WTC11 (cell line): ENCODE measurements at regions not wholly inside any gene's neighbourhood (a gene's known extent, or its start where the extent isn't known, plus 50 kb on each side); places are given as distances from the start of the nearest gene placed in this dataset.
A peak's percentile ranks its signal among the peaks of the same experiment; 100 is the strongest.

Experiments used
- ATAC-seq: fragments of 200-7000 bp; cut with Tn5 transposase; 2 replicates; pipeline ENCODE4 v1.10.0; 2021; ENCODE audit warnings: mild to moderate bottlenecking, moderate library complexity
- CTCF ChIA-PET: fragments of 300-600 bp; sonication (Branson Sonifier 250); formaldehyde crosslinking; loops from one replicate; lab custom pipeline; 2021; ENCODE audit warnings: antibody characterized with exemption; lab: Charles Lee
- POLR2A ChIA-PET: fragments of 350-600 bp; sonication (Branson Sonifier 250); formaldehyde crosslinking; loops from one replicate; lab custom pipeline; 2021; ENCODE audit warnings: antibody characterized with exemption; lab: Charles Lee
- DNase-seq: peaks from one replicate; pipeline ENCODE4 v3.0.0; 2021; ENCODE audit warnings: low spot score
- H3K27ac Mint-ChIP-seq: 2 replicates; pipeline ENCODE4 v1.8.0; 2021; ENCODE audit warnings: mixed read lengths
- H3K27me3 Mint-ChIP-seq: 2 replicates; pipeline ENCODE4 v1.8.0; 2021; ENCODE audit warnings: low read depth, mild to moderate bottlenecking, moderate library complexity, mixed read lengths
- H3K36me3 Mint-ChIP-seq: 2 replicates; pipeline ENCODE4 v1.8.0; 2021; ENCODE audit warnings: mixed read lengths
- H3K4me1 Mint-ChIP-seq: 2 replicates; pipeline ENCODE4 v1.8.0; 2022; ENCODE audit warnings: mixed read lengths
- H3K4me3 Mint-ChIP-seq: 2 replicates; pipeline ENCODE4 v1.8.0; 2021; ENCODE audit warnings: mild to moderate bottlenecking, moderate library complexity, mixed read lengths
- H3K9me3 Mint-ChIP-seq: 2 replicates; pipeline ENCODE4 v1.8.0; 2021; ENCODE audit warnings: mixed read lengths
- ATF3 ChIP-seq: sonication (generic); formaldehyde crosslinking; conservative IDR thresholded peaks from 2 replicates; pipeline ENCODE4 v1.8.1; 2022; ENCODE audit warnings: mild to moderate bottlenecking, missing genetic modification reagents
- ELF4 ChIP-seq: sonication (generic); formaldehyde crosslinking; IDR thresholded peaks from 2 replicates; pipeline ENCODE4 v1.8.1; 2022; ENCODE audit warnings: low read depth, mild to moderate bottlenecking, moderate library complexity, missing genetic modification reagents
- HMGA2 ChIP-seq: fragments of 250-450 bp; sonication (Bioruptor Pico); IDR thresholded peaks from 2 replicates; pipeline ENCODE4 v1.4.0; 2021; ENCODE audit warnings: mild to moderate bottlenecking, moderate library complexity
- HMGXB4 ChIP-seq: sonication (generic); formaldehyde crosslinking; IDR thresholded peaks from 2 replicates; pipeline ENCODE4 v1.8.1; 2023; ENCODE audit warnings: mild to moderate bottlenecking, moderate library complexity, missing genetic modification reagents
- JAZF1 ChIP-seq: fragments of 250-450 bp; sonication (Bioruptor Pico); IDR thresholded peaks from 2 replicates; pipeline ENCODE4 v1.9.0; 2021; ENCODE audit warnings: moderate library complexity, mild to moderate bottlenecking, inconsistent platforms
- MYBL2 ChIP-seq: sonication (generic); formaldehyde crosslinking; IDR thresholded peaks from 2 replicates; pipeline ENCODE4 v1.8.1; 2023; ENCODE audit warnings: mild to moderate bottlenecking, moderate library complexity, missing genetic modification reagents
- NFYB ChIP-seq: sonication (generic); formaldehyde crosslinking; conservative IDR thresholded peaks from 2 replicates; pipeline ENCODE4 v1.8.0; 2022; ENCODE audit warnings: low read depth, missing genetic modification reagents
- NR3C1 ChIP-seq: sonication (generic); formaldehyde crosslinking; conservative IDR thresholded peaks from 2 replicates; pipeline ENCODE4 v1.8.1; 2023; ENCODE audit warnings: low read depth, mild to moderate bottlenecking, missing genetic modification reagents
- SMAD4 ChIP-seq: sonication (generic); formaldehyde crosslinking; IDR thresholded peaks from 2 replicates; pipeline ENCODE4 v1.8.0; 2022; ENCODE audit warnings: mild to moderate bottlenecking, missing genetic modification reagents
- SOX15 ChIP-seq: fragments of 250-450 bp; sonication (Bioruptor Pico); IDR thresholded peaks from 2 replicates; pipeline ENCODE4 v1.9.0; 2021; ENCODE audit warnings: mild to moderate bottlenecking
- TP53 ChIP-seq: sonication (generic); formaldehyde crosslinking; IDR thresholded peaks from 2 replicates; pipeline ENCODE4 v1.8.1; 2023; ENCODE audit warnings: mild to moderate bottlenecking, missing genetic modification reagents
- ZNF396 ChIP-seq: fragments of 250-450 bp; sonication (Bioruptor Pico); IDR thresholded peaks from 2 replicates; pipeline ENCODE4 v1.8.0; 2021; ENCODE audit warnings: mild to moderate bottlenecking, moderate library complexity, borderline replicate concordance
- ZNF425 ChIP-seq: fragments of 250-450 bp; sonication (Bioruptor Pico); conservative IDR thresholded peaks from 2 replicates; pipeline ENCODE4 v1.9.0; 2021; ENCODE audit warnings: mild to moderate bottlenecking
- ZNF532 ChIP-seq: fragments of 250-450 bp; sonication (Bioruptor Pico); IDR thresholded peaks from 2 replicates; pipeline ENCODE4 v1.9.0; 2021; ENCODE audit warnings: mild to moderate bottlenecking, borderline replicate concordance
- ZNF671 ChIP-seq: fragments of 250-450 bp; sonication (Bioruptor Pico); IDR thresholded peaks from 2 replicates; pipeline ENCODE4 v1.8.0; 2021; ENCODE audit warnings: mild to moderate bottlenecking
- TF ChIP-seq, protein P1 (sequence below): sonication (generic); formaldehyde crosslinking; IDR thresholded peaks from 2 replicates; pipeline ENCODE4 v1.8.1; 2023; ENCODE audit warnings: mild to moderate bottlenecking, missing genetic modification reagents
- TF ChIP-seq, protein P2 (sequence below): sonication (generic); formaldehyde crosslinking; IDR thresholded peaks from 2 replicates; pipeline ENCODE4 v1.8.0; 2022; ENCODE audit warnings: mild to moderate bottlenecking, missing genetic modification reagents

DNA sequence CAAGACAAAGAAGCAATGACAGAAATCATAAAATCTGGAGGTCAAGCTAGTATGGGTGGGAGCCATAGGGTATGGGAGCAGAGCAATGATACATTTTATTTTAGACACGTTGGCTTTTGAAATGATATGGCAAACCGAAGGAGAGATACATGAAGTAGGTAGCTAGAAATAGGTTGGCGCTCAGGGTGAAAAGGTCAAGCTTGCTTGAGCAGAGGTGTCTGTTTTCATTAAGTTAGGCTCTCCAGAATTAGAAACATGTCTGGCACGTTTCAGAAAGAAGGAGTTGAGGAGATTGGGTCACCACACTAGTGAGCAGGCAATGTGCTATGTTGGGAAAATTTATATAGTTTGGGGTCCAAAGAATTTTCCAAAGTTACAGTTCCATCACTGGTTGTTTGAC, 151.4 kb downstream of the AMY1C start:
- Mint-ChIP-seq H3K4me1 (peaks cover 10% of the 10 kb centered on the region; the same call in 1 of the 2 replicates), H3K4me3 (no peak overlapping the region), H3K27me3 (no peaks in the 10 kb centered on the region)
- POLR2A ChIA-PET: no interaction called here
- DNase-seq: no peak
- no peak for ATAC-seq
- TF ChIP-seq, protein P1, sequence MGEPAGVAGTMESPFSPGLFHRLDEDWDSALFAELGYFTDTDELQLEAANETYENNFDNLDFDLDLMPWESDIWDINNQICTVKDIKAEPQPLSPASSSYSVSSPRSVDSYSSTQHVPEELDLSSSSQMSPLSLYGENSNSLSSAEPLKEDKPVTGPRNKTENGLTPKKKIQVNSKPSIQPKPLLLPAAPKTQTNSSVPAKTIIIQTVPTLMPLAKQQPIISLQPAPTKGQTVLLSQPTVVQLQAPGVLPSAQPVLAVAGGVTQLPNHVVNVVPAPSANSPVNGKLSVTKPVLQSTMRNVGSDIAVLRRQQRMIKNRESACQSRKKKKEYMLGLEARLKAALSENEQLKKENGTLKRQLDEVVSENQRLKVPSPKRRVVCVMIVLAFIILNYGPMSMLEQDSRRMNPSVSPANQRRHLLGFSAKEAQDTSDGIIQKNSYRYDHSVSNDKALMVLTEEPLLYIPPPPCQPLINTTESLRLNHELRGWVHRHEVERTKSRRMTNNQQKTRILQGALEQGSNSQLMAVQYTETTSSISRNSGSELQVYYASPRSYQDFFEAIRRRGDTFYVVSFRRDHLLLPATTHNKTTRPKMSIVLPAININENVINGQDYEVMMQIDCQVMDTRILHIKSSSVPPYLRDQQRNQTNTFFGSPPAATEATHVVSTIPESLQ: no peak
- TF ChIP-seq NFYB: no peak
- no peak for TF ChIP-seq ZNF671 (CRISPR knock-in tag)
- no peak for TF ChIP-seq ZNF532 (CRISPR knock-in tag)
- TF ChIP-seq ATF3 (CRISPR knock-in tag): no peak
- TF ChIP-seq, all 79 proteins: peak for 0
- CTCF ChIA-PET: no interaction called here
- Mint-ChIP-seq H3K27ac (no peak overlapping the region), H3K36me3 (no peaks in the 10 kb centered on the region), H3K9me3 (peaks cover 4% of the 10 kb centered on the region; the same call in 1 of the 2 replicates)

DNA sequence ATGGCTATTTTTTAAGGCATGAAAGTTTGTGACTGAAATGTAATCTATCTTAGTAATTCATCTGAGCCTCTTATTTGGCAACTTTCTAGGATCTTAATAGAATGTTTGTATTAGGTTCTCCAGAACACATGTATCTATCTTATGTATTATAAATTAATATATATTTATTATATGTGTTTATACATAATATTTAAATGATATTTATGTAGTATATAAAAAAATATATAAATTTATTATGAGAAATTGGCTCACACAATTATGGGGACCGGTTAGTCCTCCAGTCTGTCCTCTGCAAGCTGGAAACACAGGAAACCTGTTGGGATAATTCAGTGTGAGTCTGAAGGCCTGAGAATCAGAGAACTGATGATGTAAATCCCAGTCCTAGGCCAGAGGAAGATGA, 155.7 kb downstream of the AMY1C start:
- ChIA-PET CTCF (no interaction called here), POLR2A (no interaction called here)
- no peak for TF ChIP-seq MYBL2 (CRISPR knock-in tag)
- peak; percentile 97 for TF ChIP-seq HMGA2 (CRISPR knock-in tag)
- no peak for TF ChIP-seq JAZF1 (CRISPR knock-in tag)
- no peaks in the 10 kb centered on the region for H3K36me3 Mint-ChIP-seq
- peaks cover 4% of the 10 kb centered on the region; the same call in 1 of the 2 replicates for H3K9me3 Mint-ChIP-seq
- H3K27me3 Mint-ChIP-seq: no peaks in the 10 kb centered on the region
- no peak overlapping the region for H3K27ac Mint-ChIP-seq
- no peak for ATAC-seq
- H3K4me3 Mint-ChIP-seq: no peak overlapping the region
- DNase-seq: no peak
- peaks cover 10% of the 10 kb centered on the region; the same call in 1 of the 2 replicates for H3K4me1 Mint-ChIP-seq

GRCh38 chr1:103911450-103911849, 161.8 kb downstream of the AMY1C start:
- Mint-ChIP-seq H3K4me3 (no peak overlapping the region), H3K27ac (no peak overlapping the region), H3K4me1 (no peaks in the 10 kb centered on the region), H3K9me3 (no peaks in the 10 kb centered on the region; the same call in 1 of the 2 replicates), H3K27me3 (no peaks in the 10 kb centered on the region), H3K36me3 (no peaks in the 10 kb centered on the region)
- DNase-seq: no peak
- CTCF ChIA-PET: no interaction called here
- POLR2A ChIA-PET: no interaction called here
- ATAC-seq: no peak
- TF ChIP-seq ZNF425 (CRISPR knock-in tag) (no peak), NR3C1 (CRISPR knock-in tag) (no peak), ZNF396 (no peak), TP53 (CRISPR knock-in tag) (no peak), ELF4 (CRISPR knock-in tag) (no peak), SOX15 (CRISPR knock-in tag) (no peak), HMGXB4 (CRISPR knock-in tag) (no peak), SMAD4 (no peak)
- TF ChIP-seq, protein P1: no peak
- TF ChIP-seq, protein P2, sequence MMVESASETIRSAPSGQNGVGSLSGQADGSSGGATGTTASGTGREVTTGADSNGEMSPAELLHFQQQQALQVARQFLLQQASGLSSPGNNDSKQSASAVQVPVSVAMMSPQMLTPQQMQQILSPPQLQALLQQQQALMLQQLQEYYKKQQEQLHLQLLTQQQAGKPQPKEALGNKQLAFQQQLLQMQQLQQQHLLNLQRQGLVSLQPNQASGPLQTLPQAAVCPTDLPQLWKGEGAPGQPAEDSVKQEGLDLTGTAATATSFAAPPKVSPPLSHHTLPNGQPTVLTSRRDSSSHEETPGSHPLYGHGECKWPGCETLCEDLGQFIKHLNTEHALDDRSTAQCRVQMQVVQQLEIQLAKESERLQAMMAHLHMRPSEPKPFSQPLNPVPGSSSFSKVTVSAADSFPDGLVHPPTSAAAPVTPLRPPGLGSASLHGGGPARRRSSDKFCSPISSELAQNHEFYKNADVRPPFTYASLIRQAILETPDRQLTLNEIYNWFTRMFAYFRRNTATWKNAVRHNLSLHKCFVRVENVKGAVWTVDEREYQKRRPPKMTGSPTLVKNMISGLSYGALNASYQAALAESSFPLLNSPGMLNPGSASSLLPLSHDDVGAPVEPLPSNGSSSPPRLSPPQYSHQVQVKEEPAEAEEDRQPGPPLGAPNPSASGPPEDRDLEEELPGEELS (CRISPR knock-in tag): no peak
